Gastrocnemius medialis (tissue), 4 donors: ENCODE measurements at regions not wholly inside any gene's neighbourhood (a gene's known extent, or its start where the extent isn't known, plus 50 kb on each side); places are given as distances from the start of the nearest gene placed in this dataset.

Source experiments
- CTCF ChIP-seq, 5 experiments: fragments of 450-650 bp in 3 of 5; fragments of 200-600 bp in 2 of 5; sonication (generic) in 2 of 5; IDR thresholded peaks in 4 of 5; conservative IDR thresholded peaks in 1 of 5; 1 replicate in 4 of 5; 2 replicates in 1 of 5; pipeline ENCODE4 v1.5.1; 2016 to 2019; ENCODE audit warnings: antibody characterized with exemption in 5 of 5, mild to moderate bottlenecking in 3 of 5, moderate library complexity in 3 of 5
- POLR2A ChIP-seq, 2 donors: fragments of 450-650 bp; IDR thresholded peaks; one replicate each; pipeline ENCODE4 v1.6.1; 2017; ENCODE audit warnings: antibody characterized with exemption in 2 of 2, mild to moderate bottlenecking in 2 of 2, moderate library complexity in 2 of 2

GRCh38 chr9:118567861-118568260, 801.4 kb downstream of the BRINP1 start:
- TF ChIP-seq CTCF (IDR thresholded peaks at IDR 0.05 in 4 of 5, conservative IDR thresholded peaks at IDR 0.05 in 1 of 5) (no peak), POLR2A (IDR thresholded peaks at IDR 0.05) (no peak)
